ENCODE measurements at regions not wholly inside any gene's neighbourhood (a gene's known extent, or its start where the extent isn't known, plus 50 kb on each side); places are given as distances from the start of the nearest gene placed in this dataset.

- DNase-seq, result no peak
- no peaks in the 10 kb centered on the region for H3K36me3 Mint-ChIP-seq (ENCODE audit: unreplicated experiment)
- peaks cover 2% of the 10 kb centered on the region for H3K27me3 Mint-ChIP-seq (ENCODE audit: unreplicated experiment)
- H3K27ac Mint-ChIP-seq (ENCODE audit: unreplicated experiment), result no peak overlapping the region
- peaks cover 2% of the 10 kb centered on the region for H3K4me1 Mint-ChIP-seq (ENCODE audit: low read depth, unreplicated experiment)
- no peak overlapping the region for H3K4me3 Mint-ChIP-seq (ENCODE audit: unreplicated experiment)
- TF ChIP-seq CTCF (IDR thresholded peaks at IDR 0.05; ENCODE audit: partially characterized antibody, unreplicated experiment), result no peak
- no peaks in the 10 kb centered on the region for H3K9me3 Mint-ChIP-seq (ENCODE audit: unreplicated experiment)
Observed at GRCh38 chr1:14468751-14469150, 129.7 kb upstream of the KAZN start.

GRCh38 chr1:14470802-14471201 lies 127.7 kb upstream of the KAZN start:
- no peak for TF ChIP-seq CTCF (IDR thresholded peaks at IDR 0.05; ENCODE audit: partially characterized antibody, unreplicated experiment)
- Mint-ChIP-seq H3K36me3 (ENCODE audit: unreplicated experiment) (no peaks in the 10 kb centered on the region), H3K9me3 (ENCODE audit: unreplicated experiment) (no peaks in the 10 kb centered on the region), H3K27ac (ENCODE audit: unreplicated experiment) (no peak overlapping the region), H3K4me3 (ENCODE audit: unreplicated experiment) (no peak overlapping the region), H3K27me3 (ENCODE audit: unreplicated experiment) (peaks cover 3% of the 10 kb centered on the region), H3K4me1 (ENCODE audit: low read depth, unreplicated experiment) (no peaks in the 10 kb centered on the region)
- DNase-seq, result no peak

GRCh38 chr1:14474856-14475255 lies 123.6 kb upstream of the KAZN start:
- H3K4me1 Mint-ChIP-seq (ENCODE audit: low read depth, unreplicated experiment), result no peaks in the 10 kb centered on the region
- no peaks in the 10 kb centered on the region for H3K9me3 Mint-ChIP-seq (ENCODE audit: unreplicated experiment)
- no peak for TF ChIP-seq CTCF (IDR thresholded peaks at IDR 0.05; ENCODE audit: partially characterized antibody, unreplicated experiment)
- no peak for DNase-seq
- no peaks in the 10 kb centered on the region for H3K36me3 Mint-ChIP-seq (ENCODE audit: unreplicated experiment)
- H3K27ac Mint-ChIP-seq (ENCODE audit: unreplicated experiment), result no peak overlapping the region
- H3K4me3 Mint-ChIP-seq (ENCODE audit: unreplicated experiment), result no peak overlapping the region
- H3K27me3 Mint-ChIP-seq (ENCODE audit: unreplicated experiment), result peaks cover 4% of the 10 kb centered on the region

GRCh38 chr1:14476170-14476955 lies 122.1 kb upstream of the KAZN start:
- Mint-ChIP-seq H3K27me3 (ENCODE audit: unreplicated experiment) (peaks cover 4% of the 10 kb centered on the region), H3K4me1 (ENCODE audit: low read depth, unreplicated experiment) (no peaks in the 10 kb centered on the region), H3K27ac (ENCODE audit: unreplicated experiment) (no peak overlapping the region), H3K36me3 (ENCODE audit: unreplicated experiment) (no peaks in the 10 kb centered on the region), H3K4me3 (ENCODE audit: unreplicated experiment) (no peak overlapping the region), H3K9me3 (ENCODE audit: unreplicated experiment) (no peaks in the 10 kb centered on the region)
- no peak for TF ChIP-seq CTCF (IDR thresholded peaks at IDR 0.05; ENCODE audit: partially characterized antibody, unreplicated experiment)
- no peak for DNase-seq

- DNase-seq, result no peak
- no peak overlapping the region for H3K27ac Mint-ChIP-seq (ENCODE audit: unreplicated experiment)
- peaks cover 4% of the 10 kb centered on the region for H3K27me3 Mint-ChIP-seq (ENCODE audit: unreplicated experiment)
- H3K36me3 Mint-ChIP-seq (ENCODE audit: unreplicated experiment), result no peaks in the 10 kb centered on the region
- H3K4me3 Mint-ChIP-seq (ENCODE audit: unreplicated experiment), result no peak overlapping the region
- H3K4me1 Mint-ChIP-seq (ENCODE audit: low read depth, unreplicated experiment), result no peaks in the 10 kb centered on the region
- H3K9me3 Mint-ChIP-seq (ENCODE audit: unreplicated experiment), result no peaks in the 10 kb centered on the region
- no peak for TF ChIP-seq CTCF (IDR thresholded peaks at IDR 0.05; ENCODE audit: partially characterized antibody, unreplicated experiment)
Observed at GRCh38 chr1:14478120-14478519, 120.4 kb upstream of the KAZN start.

Measured in glutamatergic neuron (in vitro differentiated cells).